ENCODE measurements at regions not wholly inside any gene's neighbourhood (a gene's known extent, or its start where the extent isn't known, plus 50 kb on each side); places are given as distances from the start of the nearest gene placed in this dataset.

DNA sequence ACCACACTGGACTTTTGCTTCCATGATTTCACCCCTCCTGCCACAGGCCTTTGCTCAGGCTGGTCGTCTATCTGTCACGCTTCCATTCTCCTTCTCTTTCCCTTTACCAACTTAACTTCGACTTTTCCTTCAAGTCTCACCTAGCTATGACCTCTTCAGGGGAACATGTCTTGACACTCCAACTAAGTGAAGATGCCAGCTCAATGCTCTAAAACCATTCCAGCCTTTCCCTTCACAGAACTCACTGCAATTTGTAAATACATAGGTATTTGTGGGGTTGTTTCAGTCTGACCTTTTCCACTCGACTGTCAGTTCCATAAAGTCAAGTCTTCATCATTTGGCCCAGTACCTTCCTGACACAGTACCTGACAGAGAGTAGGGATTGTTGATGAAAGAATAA is 358.6 kb upstream of the CAMK1G start:
- no peaks in the 10 kb centered on the region for H3K4me1 ChIP-seq (ENCODE audit: insufficient read depth)
- TF ChIP-seq, protein P1, sequence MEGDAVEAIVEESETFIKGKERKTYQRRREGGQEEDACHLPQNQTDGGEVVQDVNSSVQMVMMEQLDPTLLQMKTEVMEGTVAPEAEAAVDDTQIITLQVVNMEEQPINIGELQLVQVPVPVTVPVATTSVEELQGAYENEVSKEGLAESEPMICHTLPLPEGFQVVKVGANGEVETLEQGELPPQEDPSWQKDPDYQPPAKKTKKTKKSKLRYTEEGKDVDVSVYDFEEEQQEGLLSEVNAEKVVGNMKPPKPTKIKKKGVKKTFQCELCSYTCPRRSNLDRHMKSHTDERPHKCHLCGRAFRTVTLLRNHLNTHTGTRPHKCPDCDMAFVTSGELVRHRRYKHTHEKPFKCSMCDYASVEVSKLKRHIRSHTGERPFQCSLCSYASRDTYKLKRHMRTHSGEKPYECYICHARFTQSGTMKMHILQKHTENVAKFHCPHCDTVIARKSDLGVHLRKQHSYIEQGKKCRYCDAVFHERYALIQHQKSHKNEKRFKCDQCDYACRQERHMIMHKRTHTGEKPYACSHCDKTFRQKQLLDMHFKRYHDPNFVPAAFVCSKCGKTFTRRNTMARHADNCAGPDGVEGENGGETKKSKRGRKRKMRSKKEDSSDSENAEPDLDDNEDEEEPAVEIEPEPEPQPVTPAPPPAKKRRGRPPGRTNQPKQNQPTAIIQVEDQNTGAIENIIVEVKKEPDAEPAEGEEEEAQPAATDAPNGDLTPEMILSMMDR (IDR thresholded peaks at IDR 0.05) = no peak
- no peak for DNase-seq
- H3K9me3 ChIP-seq = no peaks in the 10 kb centered on the region
- no peaks in the 10 kb centered on the region for H3K27me3 ChIP-seq
- no peak overlapping the region for H3K27ac ChIP-seq
- no peaks in the 10 kb centered on the region for H3K36me3 ChIP-seq
- H3K4me3 ChIP-seq = no peak overlapping the region
- 83 to 86% (median 84%) methylated on average over 4 of the region's 4 CpGs for WGBS, 3 donors
- intact Hi-C loops (cut with DNase I) = no loop called here

- DNase-seq = no peak
- intact Hi-C loops (cut with DNase I) = no loop called here
- no peaks in the 10 kb centered on the region for H3K36me3 ChIP-seq
- no peaks in the 10 kb centered on the region for H3K4me1 ChIP-seq (ENCODE audit: insufficient read depth)
- H3K9me3 ChIP-seq = peaks cover 0 to 12% of the 10 kb centered on the region in 2 donors
- H3K27ac ChIP-seq = no peak overlapping the region
- H3K4me3 ChIP-seq = no peak overlapping the region
- 64 to 71% (median 64%) methylated on average over 6 of the region's 6 CpGs for WGBS, 3 donors
- no peaks in the 10 kb centered on the region for H3K27me3 ChIP-seq
- no peak for TF ChIP-seq EP300 (IDR thresholded peaks at IDR 0.05)
- TF ChIP-seq, protein P1 (IDR thresholded peaks at IDR 0.05) = no peak
- TF ChIP-seq POLR2A (IDR thresholded peaks at IDR 0.05) = no peak
Observed at GRCh38 chr1:209227171-209227570, 356.3 kb upstream of the CAMK1G start.

GRCh38 chr1:209227941-209228340 is 355.6 kb upstream of the CAMK1G start:
- Histone ChIP-seq H3K4me3 (no peak overlapping the region), H3K27me3 (no peaks in the 10 kb centered on the region), H3K4me1 (ENCODE audit: insufficient read depth) (no peaks in the 10 kb centered on the region), H3K9me3 (peaks cover 0 to 12% of the 10 kb centered on the region in 2 donors), H3K27ac (no peak overlapping the region), H3K36me3 (no peaks in the 10 kb centered on the region)
- intact Hi-C loops (cut with DNase I) = no loop called here
- no peak for DNase-seq
- TF ChIP-seq EP300 (IDR thresholded peaks at IDR 0.05) (no peak), POLR2A (IDR thresholded peaks at IDR 0.05) (no peak)
- TF ChIP-seq, protein P1 (IDR thresholded peaks at IDR 0.05) = no peak
- 79 to 85% (median 81%) methylated on average over 3 of the region's 3 CpGs for WGBS, 3 donors

DNA sequence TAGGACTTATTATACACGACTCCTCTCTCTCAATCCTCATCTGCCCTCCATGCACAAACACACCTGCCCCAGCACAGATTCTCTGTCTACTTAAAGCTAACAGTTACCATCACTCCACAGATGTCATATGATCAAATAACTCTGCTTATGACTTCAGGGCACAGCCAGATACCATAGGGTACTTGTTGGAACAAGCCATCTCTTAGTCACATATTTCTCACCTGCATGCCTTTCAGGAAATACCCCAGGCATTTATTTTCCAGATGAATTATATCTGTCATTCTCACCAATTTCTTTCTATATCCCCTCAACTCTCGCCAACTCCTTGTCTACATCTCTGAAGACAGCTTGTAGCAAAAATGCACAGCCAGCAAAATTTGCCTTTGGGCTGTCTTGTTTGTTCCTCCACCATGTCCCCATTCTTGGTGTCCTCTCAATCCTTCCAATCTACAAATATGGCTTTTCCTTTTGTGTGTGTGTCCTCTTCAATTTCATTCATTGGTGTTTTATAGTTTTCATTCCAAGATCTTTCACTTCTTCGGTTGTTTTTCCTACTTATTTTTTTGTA is 353.9 kb upstream of the CAMK1G start:
- Histone ChIP-seq H3K27ac (no peak overlapping the region), H3K27me3 (no peaks in the 10 kb centered on the region), H3K9me3 (peaks cover 0 to 12% of the 10 kb centered on the region in 2 donors), H3K4me1 (ENCODE audit: insufficient read depth) (no peaks in the 10 kb centered on the region), H3K36me3 (no peaks in the 10 kb centered on the region), H3K4me3 (no peak overlapping the region)
- no peak for DNase-seq
- TF ChIP-seq POLR2A (IDR thresholded peaks at IDR 0.05) (no peak), EP300 (IDR thresholded peaks at IDR 0.05) (no peak)
- TF ChIP-seq, protein P1 (IDR thresholded peaks at IDR 0.05) = no peak
- intact Hi-C loops (cut with DNase I) = no loop called here
- WGBS, 3 donors = 78 to 86% (median 80%) methylated on average over 3 of the region's 3 CpGs
